Activated CD8-positive, alpha-beta memory T cell treated with anti-CD3 and anti-CD28 coated beads, Interleukin-2, amount 50 U/mL, for 48 hours (primary cell): ENCODE measurements at regions not wholly inside any gene's neighbourhood (a gene's known extent, or its start where the extent isn't known, plus 50 kb on each side); places are given as distances from the start of the nearest gene placed in this dataset.

Experiments used
- DNase-seq: peaks from one replicate; pipeline ENCODE4 v3.0.0-alpha.2; 2020

DNA sequence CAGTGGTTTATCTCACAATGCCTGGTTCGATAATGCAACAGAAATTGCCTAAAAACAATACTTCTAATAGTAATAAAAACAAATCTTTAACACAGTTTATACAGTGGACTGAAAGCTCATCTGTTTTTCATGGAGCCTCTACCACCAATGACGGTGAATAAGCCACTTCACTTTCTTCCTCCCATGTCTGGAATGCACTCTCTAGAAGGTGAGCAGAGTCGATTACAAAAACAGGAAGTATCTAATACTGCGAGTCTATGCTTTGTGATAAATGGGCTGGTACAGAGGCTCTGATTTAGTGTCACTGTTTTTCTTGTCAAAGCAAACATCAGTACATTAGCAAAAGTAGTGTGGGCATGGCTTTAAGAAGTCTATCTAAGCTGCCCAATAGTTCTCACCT is 1348.6 kb upstream of the SLC10A2 start:
- DNase-seq, result no peak

GRCh38 chr13:104414181-104414580 is 1348.0 kb upstream of the SLC10A2 start:
- DNase-seq, result no peak

DNA sequence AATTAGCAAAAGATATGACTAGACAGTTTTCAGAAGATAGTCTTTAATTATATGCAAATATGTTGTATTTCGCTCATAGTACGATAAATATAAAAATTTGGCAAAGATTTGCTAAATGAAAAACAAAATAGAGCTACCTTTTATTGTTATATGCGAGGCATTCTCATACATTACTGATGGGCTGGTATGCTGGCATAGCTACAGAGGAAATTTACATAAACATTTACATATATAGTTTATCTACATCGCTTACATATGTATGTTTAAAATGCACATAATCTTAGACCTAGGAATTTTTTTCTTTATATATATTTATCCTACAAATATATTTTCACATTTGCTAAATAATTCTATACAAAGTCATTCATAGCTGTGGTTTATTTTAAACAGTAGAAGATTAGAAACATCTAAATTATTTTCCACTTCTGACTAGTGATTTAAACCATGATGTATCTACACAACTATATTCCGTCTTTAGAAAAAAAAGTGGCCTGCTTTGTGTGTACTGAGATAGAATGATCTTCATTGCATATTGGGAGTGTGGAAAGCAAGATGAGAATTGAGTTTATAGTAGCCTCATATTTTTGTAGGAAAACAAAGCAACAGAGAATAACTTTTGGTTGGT is 1345.0 kb upstream of the SLC10A2 start:
- DNase-seq, result no peak

GRCh38 chr13:104408733-104409132 is 1342.5 kb upstream of the SLC10A2 start:
- DNase-seq, result no peak

GRCh38 chr13:104404325-104404724 is 1338.1 kb upstream of the SLC10A2 start:
- DNase-seq, result no peak

GRCh38 chr13:104389691-104390090 is 1323.5 kb upstream of the SLC10A2 start:
- DNase-seq, result no peak

DNA sequence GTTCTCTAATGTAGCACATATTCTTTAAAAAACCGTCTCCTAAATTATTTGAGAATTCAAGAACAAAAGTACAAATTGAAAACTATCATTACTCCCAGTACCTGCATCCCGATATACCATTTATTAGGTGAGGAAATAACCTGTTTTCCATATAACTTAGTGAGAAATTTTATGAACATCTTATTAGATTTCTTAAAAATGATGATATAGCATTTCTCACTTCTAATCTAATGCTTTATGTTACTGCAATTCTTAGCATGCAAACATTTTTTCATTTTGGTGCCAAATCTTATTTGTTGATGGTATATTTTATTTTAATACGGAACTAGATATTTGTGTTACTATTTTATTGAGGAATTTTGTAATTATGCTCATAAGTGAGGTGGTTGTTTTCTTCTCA is 1321.3 kb upstream of the SLC10A2 start:
- no peak for DNase-seq

DNA sequence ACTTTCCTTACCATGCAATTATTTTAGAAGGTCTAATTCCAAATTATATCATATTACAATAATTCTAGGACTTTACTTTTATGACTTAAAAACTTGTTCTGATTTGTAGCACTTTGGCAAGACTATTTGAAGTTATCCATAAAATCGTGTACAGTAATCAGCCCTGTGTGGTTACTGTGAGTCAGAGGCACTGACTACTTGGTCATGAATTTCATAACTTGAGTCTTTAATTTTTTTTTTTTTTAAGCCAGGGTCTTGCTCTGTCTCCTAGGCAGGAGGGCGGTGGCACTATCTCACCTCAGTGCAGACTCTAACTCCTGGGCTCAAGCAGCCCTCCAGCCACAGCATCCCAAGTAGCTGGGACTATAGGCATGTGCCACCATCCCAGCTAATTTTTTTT is 1319.2 kb upstream of the SLC10A2 start:
- DNase-seq, result no peak

DNA sequence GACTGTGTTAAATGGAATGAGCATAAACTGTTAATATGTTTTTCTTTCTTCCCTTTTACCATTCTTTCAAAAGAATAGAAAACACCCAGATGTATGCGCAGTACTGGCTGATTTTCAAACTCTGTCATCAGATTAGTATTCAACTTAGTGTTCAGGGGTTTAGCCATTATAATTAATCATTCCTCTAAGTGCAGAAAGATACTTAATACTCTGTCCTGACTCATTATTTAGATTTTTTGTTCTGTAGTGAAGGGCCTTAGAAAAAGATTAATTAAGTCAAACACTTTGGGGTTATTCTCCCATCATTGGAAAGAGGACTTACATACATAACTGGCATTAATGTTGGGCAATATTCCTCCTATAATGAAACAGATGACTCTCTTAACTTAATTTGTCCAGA is 1316.7 kb upstream of the SLC10A2 start:
- DNase-seq, result no peak

GRCh38 chr13:104376588-104376987 is 1310.4 kb upstream of the SLC10A2 start:
- DNase-seq, result no peak

GRCh38 chr13:104375614-104376013 is 1309.4 kb upstream of the SLC10A2 start:
- DNase-seq, result no peak

- DNase-seq, result no peak
Observed at GRCh38 chr13:104372095-104372655, 1306.0 kb upstream of the SLC10A2 start.

- no peak for DNase-seq
Observed at GRCh38 chr13:104365430-104365829, 1299.2 kb upstream of the SLC10A2 start.

DNA sequence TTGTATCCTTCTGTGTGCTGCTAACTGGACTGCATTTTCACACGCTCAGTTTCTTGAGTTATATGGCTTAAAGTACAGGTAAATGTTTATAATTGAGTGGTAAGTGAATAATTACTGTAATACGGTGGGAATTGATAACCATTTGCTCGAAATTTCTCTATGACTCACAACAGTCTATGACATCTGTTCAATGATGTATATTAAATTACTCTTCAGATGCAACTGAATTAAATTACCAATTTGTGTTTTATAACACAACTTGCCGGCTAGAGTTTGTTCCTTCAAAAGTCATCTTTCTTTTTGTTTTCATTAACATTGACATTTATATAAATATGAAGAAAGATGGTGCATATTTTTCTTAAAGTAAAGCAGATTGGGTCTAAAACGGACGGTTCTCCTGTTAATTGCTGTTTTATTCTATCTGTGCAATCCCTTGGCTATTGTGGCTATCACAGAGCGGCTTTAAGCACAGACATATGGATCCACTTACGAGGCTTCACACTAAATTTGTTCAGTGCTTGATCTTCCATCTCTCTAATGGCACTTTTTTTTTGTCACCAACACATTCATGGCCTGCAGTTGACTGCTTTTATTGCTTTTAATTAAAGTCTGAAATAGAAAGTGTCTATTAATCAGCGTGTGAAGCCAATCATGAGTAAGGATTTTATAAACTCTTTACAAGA is 1291.6 kb upstream of the SLC10A2 start:
- DNase-seq, result no peak

DNA sequence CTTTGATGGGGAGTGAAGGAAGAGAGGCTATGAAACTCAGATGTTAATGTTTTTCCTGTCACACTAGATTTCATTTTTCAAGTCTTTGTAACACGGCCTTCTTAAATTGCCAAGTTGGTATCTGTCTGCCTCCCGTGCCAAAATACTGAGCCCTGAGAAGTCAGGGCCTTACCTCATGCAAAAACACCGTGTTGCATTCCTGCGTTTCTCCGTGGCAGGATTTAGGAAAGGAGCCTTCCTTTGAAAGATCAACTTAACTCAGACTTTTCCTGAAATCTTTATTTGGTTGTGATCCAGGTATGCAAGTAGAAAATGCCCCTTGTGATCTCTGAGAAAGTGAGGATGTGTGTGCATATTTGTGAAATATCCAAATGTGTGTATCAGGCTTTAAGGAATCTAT is 1291.0 kb upstream of the SLC10A2 start:
- DNase-seq, result no peak

GRCh38 chr13:104355041-104355670 is 1288.9 kb upstream of the SLC10A2 start:
- no peak for DNase-seq

GRCh38 chr13:104327211-104327610 is 1261.0 kb upstream of the SLC10A2 start:
- no peak for DNase-seq

- DNase-seq, result no peak
Observed at GRCh38 chr13:104326523-104326922, 1260.3 kb upstream of the SLC10A2 start.

GRCh38 chr13:104321756-104322155 is 1255.5 kb upstream of the SLC10A2 start:
- no peak for DNase-seq

DNA sequence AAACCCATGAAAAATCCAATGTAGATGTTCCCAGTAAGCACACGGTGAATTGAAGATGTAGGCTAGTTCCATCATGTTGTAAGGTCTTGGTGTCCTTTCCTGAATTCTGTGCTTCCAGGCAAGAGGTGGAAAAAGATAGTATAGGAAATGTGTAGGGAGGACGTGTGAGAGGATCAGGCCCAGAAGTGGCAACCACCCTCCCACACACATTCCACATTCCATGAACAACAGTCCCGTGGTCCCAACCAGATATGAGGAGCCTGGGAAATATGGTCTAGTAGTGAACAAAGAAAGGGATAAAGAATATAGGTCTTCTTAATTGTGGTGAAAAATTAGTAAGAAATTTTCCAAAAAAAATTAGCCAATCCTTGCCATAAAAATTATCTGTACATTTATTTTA is 1254.2 kb upstream of the SLC10A2 start:
- DNase-seq, result no peak

- no peak for DNase-seq
Observed at GRCh38 chr13:104318121-104318520, 1251.9 kb upstream of the SLC10A2 start.

GRCh38 chr13:104315606-104316005 is 1249.4 kb upstream of the SLC10A2 start:
- DNase-seq, result no peak

DNA sequence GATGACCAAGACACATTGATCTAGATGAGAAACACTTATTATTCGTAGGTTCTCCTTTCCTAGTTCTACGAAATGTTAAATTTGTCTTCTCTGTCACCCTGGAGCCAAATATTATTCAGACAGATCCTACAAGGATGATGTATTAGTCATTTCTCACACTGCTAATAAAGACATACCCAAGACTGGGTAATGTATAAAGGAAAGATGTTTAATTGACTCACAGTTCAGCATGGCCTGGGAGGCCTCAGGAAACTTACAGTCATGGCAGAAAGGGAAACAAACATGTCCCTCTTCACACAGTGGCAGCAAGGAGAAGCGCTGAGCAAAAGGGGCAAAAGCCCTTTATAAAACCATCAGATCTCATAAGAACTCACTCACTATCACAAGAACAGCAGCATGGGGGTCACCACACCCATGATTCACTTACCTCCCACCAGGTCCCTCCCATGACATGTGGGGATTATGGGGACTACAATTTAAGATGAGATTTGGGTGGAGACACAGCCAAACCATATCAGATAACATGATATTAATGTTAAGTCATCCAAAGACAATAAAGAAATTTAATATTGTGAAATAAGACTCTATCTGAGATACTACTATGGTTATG is 1248.8 kb upstream of the SLC10A2 start:
- no peak for DNase-seq

GRCh38 chr13:104314321-104314720 is 1248.1 kb upstream of the SLC10A2 start:
- DNase-seq, result no peak
